ENCODE measurements at regions not wholly inside any gene's neighbourhood (a gene's known extent, or its start where the extent isn't known, plus 50 kb on each side); places are given as distances from the start of the nearest gene placed in this dataset.

GRCh38 chr10:4008676-4009382 is 223.8 kb upstream of the KLF6 start:
- H3K9me3 ChIP-seq, result no peaks in the 10 kb centered on the region
- H3K27ac ChIP-seq, result no peak overlapping the region
- ATAC-seq (no peak), DNase-seq (no peak)
- intact Hi-C loops (cut with DNase I), result no loop called here
- H3K36me3 ChIP-seq, result no peaks in the 10 kb centered on the region
- no peak overlapping the region for H3K4me3 ChIP-seq
- no peaks in the 10 kb centered on the region for H3K27me3 ChIP-seq
- H3K4me1 ChIP-seq, result peaks cover 0 to 8% of the 10 kb centered on the region in 2 donors
- no peak for TF ChIP-seq CTCF (IDR thresholded peaks at IDR 0.05)

GRCh38 chr10:4007771-4008170 is 222.8 kb upstream of the KLF6 start:
- DNase-seq (no peak), ATAC-seq (no peak)
- Histone ChIP-seq H3K36me3 (no peaks in the 10 kb centered on the region), H3K27me3 (no peaks in the 10 kb centered on the region), H3K4me3 (no peak overlapping the region), H3K9me3 (no peaks in the 10 kb centered on the region), H3K27ac (no peak overlapping the region), H3K4me1 (peaks cover 0 to 8% of the 10 kb centered on the region in 2 donors)
- intact Hi-C loops (cut with DNase I), result no loop called here
- no peak for TF ChIP-seq CTCF (IDR thresholded peaks at IDR 0.05)

GRCh38 chr10:4006858-4007257 is 221.8 kb upstream of the KLF6 start:
- intact Hi-C loops (cut with DNase I), result no loop called here
- H3K9me3 ChIP-seq, result no peaks in the 10 kb centered on the region
- H3K27me3 ChIP-seq, result no peaks in the 10 kb centered on the region
- no peak for TF ChIP-seq CTCF (IDR thresholded peaks at IDR 0.05)
- H3K4me3 ChIP-seq, result no peak overlapping the region
- no peak for ATAC-seq
- H3K4me1 ChIP-seq, result peaks cover 0 to 8% of the 10 kb centered on the region in 2 donors
- no peaks in the 10 kb centered on the region for H3K36me3 ChIP-seq
- DNase-seq, result no peak
- H3K27ac ChIP-seq, result no peak overlapping the region

GRCh38 chr10:4006051-4006450 is 221.0 kb upstream of the KLF6 start:
- H3K27ac ChIP-seq, result peak overlapping the region in 1 of 2 donors; percentile 20
- intact Hi-C loops (cut with DNase I), result no loop called here
- peak; percentile 49 for ATAC-seq

GRCh38 chr10:4004990-4005389 is 220.0 kb upstream of the KLF6 start:
- intact Hi-C loops (cut with DNase I), result no loop called here
- H3K36me3 ChIP-seq, result no peaks in the 10 kb centered on the region
- no peaks in the 10 kb centered on the region for H3K27me3 ChIP-seq
- DNase-seq, result no peak
- ATAC-seq, result no peak
- peaks cover 0 to 8% of the 10 kb centered on the region in 2 donors for H3K4me1 ChIP-seq
- no peak for TF ChIP-seq CTCF (IDR thresholded peaks at IDR 0.05)
- no peak overlapping the region for H3K4me3 ChIP-seq
- peaks cover 0 to under 1% of the 10 kb centered on the region in 2 donors for H3K9me3 ChIP-seq
- no peak overlapping the region for H3K27ac ChIP-seq

More at GRCh38 chr10:4006051-4006450, 221.0 kb upstream of the KLF6 start:
- no peak for TF ChIP-seq CTCF (IDR thresholded peaks at IDR 0.05)
- no peaks in the 10 kb centered on the region for H3K27me3 ChIP-seq
- no peaks in the 10 kb centered on the region for H3K9me3 ChIP-seq
- no peaks in the 10 kb centered on the region for H3K36me3 ChIP-seq
- H3K4me3 ChIP-seq, result no peak overlapping the region
- peak in 1 of 4 donors; percentile 55 for DNase-seq
- peaks cover 0 to 8% of the 10 kb centered on the region in 2 donors for H3K4me1 ChIP-seq

Measured in left lung (tissue), 4 donors.